ENCODE measurements at regions not wholly inside any gene's neighbourhood (a gene's known extent, or its start where the extent isn't known, plus 50 kb on each side); places are given as distances from the start of the nearest gene placed in this dataset.

DNA sequence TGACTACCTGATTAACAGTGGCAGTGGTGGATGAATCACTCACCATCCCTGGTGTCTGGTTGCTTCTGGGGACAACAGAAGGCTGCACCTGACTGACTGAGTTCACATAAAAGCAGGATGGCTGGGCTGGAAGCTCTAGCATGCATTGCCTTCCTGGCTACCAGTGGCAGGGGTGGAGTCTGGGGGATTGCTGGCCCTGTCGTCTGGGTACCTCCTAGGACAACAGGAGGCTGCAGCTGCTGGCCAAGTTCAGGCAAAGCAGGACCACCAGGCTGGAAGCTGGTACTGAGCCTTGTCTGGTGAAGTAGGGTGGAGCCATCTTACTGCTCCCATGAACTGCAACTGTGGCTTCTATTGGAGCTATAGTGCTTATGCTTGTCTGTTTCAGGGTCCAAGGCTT is 480.8 kb upstream of the CTNND2 start:
- TF ChIP-seq CTCF (IDR thresholded peaks at IDR 0.05), result no peak
- TF ChIP-seq POLR2A (IDR thresholded peaks at IDR 0.05), result no peak

Data from Peyer's patch (tissue), 4 donors.